Cardiac fibroblast (primary cell): ENCODE measurements at regions not wholly inside any gene's neighbourhood (a gene's known extent, or its start where the extent isn't known, plus 50 kb on each side); places are given as distances from the start of the nearest gene placed in this dataset.

Source experiments
- DNase-seq, 2 donors: peaks; one replicate each; pipeline versions ENCODE4 v3.0.0 to v3.0.0-alpha.2; 2010; ENCODE audit warnings: low read depth in 2 of 2
- H3K4me3 ChIP-seq, 2 donors: replicated peaks in 1 of 2; 1 replicate in 1 of 2; 2 replicates in 1 of 2; pipeline ENCODE4 v1.5.1; 2011; ENCODE audit warnings: low read depth in 2 of 2, low read length in 2 of 2, mild to moderate bottlenecking in 2 of 2, moderate library complexity in 1 of 2
- TF ChIP-seq, protein P1 (sequence below): IDR thresholded peaks from one replicate; pipeline ENCODE4 v1.5.1; 2011; ENCODE audit warnings: low read depth, mild to moderate bottlenecking, low read length, inconsistent platforms

DNA sequence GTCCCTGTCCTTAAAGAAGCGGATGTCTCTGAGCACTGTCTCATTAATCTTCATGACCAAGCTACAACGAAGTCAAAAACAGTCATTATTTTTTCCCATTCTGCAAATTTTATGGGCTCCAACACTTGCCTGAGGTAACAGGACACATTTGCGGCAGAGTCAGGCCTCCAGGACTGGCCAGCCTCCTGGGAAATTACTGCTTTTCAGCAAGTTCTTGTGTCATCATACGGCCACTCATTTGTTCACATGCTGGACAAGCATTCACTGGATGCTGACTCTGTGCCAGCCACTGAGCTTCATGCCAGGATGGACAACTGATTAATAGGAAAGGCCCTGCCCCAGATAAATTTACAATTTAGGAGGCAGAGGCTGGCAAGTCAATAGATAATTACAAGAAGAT lies 305.7 kb downstream of the ACTL7B start:
- DNase-seq: peak; percentile 25 to 37
- H3K4me3 ChIP-seq: no peak overlapping the region
- TF ChIP-seq, protein P1, sequence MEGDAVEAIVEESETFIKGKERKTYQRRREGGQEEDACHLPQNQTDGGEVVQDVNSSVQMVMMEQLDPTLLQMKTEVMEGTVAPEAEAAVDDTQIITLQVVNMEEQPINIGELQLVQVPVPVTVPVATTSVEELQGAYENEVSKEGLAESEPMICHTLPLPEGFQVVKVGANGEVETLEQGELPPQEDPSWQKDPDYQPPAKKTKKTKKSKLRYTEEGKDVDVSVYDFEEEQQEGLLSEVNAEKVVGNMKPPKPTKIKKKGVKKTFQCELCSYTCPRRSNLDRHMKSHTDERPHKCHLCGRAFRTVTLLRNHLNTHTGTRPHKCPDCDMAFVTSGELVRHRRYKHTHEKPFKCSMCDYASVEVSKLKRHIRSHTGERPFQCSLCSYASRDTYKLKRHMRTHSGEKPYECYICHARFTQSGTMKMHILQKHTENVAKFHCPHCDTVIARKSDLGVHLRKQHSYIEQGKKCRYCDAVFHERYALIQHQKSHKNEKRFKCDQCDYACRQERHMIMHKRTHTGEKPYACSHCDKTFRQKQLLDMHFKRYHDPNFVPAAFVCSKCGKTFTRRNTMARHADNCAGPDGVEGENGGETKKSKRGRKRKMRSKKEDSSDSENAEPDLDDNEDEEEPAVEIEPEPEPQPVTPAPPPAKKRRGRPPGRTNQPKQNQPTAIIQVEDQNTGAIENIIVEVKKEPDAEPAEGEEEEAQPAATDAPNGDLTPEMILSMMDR: no peak

DNA sequence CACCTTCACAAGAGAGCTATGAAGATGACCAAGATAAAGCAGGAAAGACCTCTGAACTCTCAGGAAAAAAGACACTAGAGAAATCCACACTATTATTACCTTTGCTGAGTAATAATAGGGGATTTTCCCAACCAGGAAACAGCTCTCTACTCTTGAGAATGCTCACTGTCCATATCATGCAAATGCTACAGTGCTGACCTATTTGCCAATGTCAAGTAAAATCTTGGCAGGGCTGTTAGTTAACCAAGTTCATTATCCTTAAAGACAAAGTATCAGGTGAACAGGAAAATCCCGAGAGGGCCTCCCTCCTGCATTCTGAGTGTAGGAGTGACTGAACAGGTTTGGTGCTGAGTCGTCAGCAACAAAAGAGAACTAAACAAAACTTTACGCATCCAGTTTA lies 306.6 kb downstream of the ACTL7B start:
- DNase-seq: peak in 1 of 2 donors; percentile 42
- H3K4me3 ChIP-seq: no peak overlapping the region
- TF ChIP-seq, protein P1: no peak

DNA sequence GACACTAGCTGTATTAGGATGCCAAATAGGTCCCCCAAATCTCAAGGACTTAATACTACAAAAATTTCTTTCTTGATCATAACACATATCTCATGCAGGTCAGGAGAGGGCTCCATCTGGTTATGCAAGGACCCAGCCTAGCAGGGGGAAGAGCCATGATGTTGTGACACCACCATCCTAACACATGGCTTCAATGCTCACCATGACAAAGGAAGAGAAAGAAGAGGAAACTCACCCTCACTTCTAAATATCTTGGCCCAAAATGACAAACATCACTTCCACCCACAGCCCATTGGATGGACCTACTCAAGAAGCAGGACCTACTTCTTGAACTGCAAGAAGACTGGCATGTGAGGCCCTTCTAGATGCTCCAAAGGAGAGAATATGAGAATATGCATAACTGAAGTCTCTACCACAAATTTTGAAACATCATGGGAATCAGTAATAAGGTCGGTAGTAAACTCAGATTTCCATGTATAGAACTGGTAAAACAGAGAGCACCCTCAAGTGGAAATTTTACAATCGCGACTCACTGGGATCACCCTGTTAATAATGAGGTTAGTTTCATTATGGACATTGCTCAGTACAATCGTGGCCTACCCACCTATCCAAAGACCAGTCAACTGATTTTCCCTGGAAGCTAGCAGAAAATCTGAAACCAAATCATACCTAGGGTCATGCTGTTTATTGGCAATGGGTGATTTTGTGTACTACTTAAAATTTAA lies 308.2 kb downstream of the ACTL7B start:
- TF ChIP-seq, protein P1: no peak
- no peak for DNase-seq
- no peak overlapping the region for H3K4me3 ChIP-seq

DNA sequence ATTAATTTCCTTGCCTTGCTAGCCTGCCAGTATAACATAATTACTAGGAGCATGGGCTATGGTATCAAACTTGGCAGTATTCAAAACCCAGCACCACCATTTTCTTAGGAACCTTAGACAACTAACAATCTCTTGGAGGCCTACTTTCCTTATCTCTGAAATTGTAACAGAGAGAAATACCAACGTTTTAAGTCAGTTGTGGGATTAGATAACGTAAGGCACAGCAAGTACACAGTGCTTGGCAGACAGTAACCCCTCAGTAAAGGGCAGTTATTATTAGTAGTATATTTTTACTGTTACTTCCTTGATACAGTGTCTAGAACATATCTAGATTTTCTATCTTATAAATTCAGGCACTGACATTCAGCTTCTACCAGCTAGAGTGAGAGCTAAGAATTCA lies 309.6 kb downstream of the ACTL7B start:
- TF ChIP-seq, protein P1: no peak
- peak in 1 of 2 donors; percentile 32 for DNase-seq
- H3K4me3 ChIP-seq: no peak overlapping the region

DNA sequence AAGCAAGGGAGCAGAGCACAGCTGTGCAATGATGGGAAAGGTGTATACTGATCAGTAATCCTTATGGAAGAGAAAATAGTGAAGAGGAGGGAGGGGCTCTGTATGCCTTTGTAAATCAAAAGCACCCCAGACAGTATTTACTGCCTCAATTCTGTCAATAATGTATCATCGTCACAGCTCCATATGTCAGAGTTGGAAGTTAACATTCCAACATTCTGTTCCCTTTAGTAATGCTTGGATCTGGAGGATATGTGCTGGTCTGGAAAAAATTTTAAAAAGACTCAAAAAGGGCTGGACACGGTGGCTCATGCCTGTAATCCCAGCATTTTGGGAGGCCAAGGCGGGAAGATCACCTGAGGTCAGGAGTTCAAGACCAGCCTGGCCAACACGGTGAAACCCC lies 310.4 kb downstream of the ACTL7B start:
- TF ChIP-seq, protein P1: no peak
- no peak overlapping the region for H3K4me3 ChIP-seq
- DNase-seq: no peak

DNA sequence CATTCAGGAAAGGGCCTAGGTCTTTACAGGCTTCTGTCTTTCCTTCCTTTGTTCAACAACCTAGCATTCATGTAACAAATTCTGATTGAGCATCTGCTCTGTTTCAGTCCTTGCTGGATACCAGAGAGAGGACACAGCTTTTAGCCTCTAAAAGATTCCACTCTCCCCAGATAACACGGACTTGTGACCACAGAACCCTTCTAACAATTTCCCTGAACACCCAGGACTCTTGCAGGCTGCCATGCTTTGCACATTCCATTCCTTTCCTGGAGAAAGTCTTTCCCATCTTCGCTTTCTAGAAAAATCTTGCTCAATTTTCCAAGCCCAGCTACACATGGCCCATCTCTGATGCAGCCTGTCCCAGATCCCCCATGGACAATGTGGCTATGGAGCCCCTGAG lies 310.9 kb downstream of the ACTL7B start:
- H3K4me3 ChIP-seq: no peak overlapping the region
- peak in 1 of 2 donors; percentile 54 for DNase-seq
- TF ChIP-seq, protein P1: no peak
